Suppressor macrophage treated with lipopolysaccharide for 4 hours (primary cell): ENCODE measurements at regions not wholly inside any gene's neighbourhood (a gene's known extent, or its start where the extent isn't known, plus 50 kb on each side); places are given as distances from the start of the nearest gene placed in this dataset.

Experiments used
- DNase-seq: peaks from one replicate; pipeline ENCODE4 v3.0.0-alpha.2; 2020

DNA sequence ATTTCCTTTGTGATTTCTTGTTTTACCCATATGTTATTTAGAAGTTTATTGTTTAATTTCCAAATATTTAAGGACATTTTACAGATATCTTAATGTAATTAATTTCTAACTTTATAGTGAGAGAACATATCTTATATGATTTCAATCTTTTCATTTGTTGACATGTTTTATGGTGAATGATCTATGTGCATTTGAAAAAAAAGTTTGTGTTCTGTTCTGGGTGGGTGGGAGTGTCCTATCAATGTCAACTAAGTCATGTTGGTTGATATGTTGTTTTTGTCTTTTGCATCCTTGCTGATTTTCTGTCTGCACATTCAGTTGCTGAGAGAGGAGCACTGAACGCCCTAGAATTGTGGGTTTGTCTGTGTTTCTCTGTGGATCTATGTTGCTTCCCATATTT is 50.3 kb upstream of the CBFA2T3 start:
- DNase-seq: no peak

DNA sequence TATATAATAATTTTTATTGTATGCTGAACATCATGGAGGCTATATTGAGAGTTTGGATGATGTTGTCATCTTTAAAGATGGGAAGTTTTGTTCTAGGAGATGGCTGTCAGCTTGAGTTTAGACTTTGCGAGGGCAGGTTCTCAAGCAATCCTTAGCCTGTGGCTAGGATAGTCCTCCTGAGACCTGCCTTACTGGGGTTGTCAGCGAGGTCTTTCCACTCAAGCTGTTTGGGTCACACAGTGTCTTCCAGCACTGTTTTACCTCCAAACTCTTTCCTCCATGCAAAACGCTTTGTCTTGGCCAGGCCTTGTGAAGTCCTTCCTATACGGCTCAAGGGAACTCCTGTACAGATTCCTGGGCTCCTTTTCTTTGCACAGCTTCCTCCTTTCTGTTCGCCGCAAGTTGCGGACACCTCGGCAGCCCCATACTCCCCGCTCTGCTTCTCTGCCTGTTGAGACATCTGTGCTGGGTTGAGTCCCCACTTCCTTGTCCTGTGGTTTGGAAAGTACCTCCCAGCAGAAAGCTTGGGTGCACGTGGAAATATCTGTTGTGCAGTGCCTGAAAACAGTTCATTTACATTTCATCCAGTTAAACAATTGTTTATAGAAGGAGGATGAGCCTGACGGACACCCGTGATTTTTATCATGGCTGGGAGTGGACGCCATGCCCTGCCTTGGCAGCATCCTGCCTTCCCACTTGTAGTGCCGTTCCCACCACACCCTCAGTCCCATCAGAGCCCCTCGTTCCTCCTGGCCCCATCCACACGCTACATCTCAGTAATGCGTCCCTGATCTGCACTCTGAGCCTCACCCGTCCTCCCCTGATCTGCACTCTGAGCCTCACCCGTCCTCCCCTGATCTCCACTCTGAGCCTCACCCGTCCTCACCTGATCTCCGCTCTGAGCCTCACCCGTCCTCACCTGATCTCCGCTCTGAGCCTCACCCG is 55.0 kb upstream of the CBFA2T3 start:
- peak; percentile 88 for DNase-seq

DNA sequence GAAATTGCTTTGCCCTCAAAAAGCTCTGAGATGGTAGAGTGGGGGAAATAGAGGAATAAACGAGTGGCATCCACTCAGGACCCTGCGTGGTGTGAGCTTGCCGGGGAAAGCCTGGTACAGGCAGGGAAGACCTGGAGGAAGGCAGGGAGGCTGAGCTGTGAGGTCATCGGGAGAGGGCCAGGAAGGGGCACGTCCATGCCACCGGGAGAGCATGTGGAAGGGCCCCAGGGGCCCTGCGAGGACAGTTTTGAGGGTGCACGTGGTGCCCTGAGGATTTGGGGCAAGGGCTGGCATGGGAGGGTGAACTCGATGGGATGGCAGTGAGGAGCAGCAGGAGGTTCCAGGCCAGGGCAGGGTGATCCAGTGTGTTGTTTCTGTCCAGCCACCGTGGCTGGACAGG is 56.3 kb upstream of the CBFA2T3 start:
- DNase-seq: no peak

DNA sequence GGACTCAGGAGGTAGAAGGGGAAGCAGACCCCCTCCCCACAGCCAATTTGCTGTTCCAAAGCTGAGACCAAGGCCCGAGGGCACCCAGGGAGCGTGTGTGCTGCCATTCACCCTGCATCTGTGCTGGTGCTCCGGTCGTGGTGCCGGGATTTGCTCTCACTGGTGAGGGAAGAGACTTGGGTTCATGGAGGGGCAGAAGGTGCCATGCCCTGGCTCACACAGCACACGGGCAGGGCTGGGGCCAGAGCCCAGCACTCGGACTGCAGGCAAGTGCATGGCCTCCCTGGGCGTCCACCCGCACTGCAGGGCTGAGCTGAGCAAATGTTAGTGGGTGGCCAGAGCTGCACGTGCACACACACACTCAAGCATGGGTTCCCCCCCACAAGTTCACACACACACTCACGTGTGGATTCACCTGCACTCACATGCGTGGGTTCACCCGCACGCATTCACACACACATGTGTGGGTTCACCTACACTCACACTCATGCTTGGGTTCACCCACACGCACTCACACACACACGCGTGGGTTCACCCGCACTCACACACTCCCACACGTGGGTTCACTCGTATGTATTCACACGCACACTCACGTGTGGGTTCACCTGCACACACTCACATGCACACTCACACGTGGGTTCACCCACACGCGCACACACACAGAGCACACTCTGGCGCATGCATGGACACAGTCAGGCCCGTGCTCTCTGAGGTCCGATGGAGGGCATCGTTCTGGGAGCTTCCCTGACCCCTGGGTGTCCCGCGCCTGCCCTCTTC is 57.0 kb upstream of the CBFA2T3 start:
- no peak for DNase-seq

DNA sequence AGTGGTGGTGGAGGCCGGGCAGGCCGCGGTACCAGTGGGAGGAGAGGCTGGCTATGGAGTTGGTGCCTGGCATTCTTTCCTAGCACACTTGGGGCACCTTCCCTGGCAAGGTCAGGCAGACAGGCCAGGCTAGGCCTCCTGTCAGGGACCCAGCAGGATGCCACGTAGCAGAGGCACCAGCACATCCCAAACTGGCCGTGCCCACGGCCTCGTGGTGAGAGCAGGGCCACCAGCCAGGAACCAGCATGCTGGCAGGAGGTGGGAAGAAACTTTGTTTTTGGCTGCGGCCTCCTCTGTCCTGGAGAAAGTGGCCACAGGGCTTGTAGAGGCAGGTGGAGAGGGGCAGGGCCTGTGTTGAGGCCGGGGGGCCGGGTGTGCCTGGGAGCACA is 57.6 kb upstream of the CBFA2T3 start:
- no peak for DNase-seq

DNA sequence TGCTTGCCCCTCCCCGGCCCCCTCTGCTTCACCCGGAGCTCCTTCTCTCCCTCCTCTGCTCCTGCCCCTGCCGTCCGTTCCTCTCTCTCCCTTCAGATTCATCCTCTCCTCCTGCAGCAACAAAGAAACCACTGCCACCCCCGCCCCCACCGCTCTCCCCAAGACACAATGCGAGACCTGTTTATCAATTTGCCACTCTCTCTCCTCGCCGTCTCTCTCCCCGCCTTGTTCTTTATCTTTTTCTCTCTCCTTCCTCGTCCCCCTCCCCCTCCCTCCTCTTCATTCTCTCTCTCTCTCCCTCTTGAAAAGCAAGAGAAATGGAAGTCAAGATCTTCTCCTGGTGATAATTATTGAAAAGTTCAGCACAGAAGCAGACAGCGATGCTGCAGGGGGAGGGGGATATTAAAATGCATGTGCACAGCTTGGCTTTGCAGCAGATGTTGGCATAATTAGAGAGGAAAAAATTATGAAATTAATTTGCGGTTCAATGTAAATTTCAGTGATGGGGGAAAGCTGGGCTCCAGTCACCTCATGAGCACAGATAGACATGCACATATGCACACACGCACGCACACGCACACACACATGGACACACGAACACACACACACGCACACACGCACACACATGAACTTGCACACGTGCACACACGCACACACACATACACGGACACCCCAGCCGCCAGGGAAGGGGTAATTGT is 58.1 kb upstream of the CBFA2T3 start:
- no peak for DNase-seq

DNA sequence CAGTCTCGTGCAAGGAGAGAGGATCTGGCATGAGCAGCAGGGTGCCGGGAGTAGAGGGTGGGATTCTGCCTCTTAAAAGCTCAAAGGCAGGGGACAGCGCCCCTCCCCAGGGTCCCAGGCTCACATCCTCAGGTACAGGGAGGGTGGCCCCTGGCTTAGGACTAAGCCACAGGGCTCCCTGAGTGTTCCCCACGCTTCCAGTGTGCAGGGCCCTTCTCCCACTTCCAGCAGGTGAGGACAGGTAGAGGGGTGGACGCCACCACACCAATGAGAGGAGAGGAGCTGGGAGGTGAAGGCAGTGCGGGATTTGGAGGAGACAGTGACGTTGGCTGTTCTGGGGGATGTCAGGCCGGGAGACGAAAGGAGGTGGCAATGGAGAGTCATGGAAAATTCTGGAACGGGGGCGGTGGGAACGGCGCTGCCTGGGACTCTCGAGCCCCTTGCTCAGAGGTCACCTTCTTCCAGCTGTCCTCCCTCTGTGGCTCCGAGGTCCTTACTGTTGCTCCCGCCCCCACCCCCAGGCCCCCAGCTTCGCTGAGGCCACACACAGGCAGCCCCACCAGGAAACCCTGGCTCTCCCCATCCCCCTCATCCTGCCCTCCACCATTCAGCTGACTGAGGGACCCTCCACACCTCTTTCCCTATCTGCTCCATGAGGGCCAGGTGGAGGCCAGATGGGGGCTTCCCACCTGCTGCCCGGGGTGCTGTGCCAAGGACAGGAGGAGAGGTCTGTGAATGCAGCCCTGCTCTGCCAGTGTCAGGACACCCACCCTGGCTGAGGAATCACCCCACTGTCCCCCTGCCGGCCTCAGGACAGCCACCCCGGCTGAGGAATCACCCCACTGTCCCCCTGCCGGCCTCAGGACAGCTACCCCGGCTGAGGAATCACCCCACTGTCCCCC is 57.7 kb upstream of the ACSF3 start:
- no peak for DNase-seq

DNA sequence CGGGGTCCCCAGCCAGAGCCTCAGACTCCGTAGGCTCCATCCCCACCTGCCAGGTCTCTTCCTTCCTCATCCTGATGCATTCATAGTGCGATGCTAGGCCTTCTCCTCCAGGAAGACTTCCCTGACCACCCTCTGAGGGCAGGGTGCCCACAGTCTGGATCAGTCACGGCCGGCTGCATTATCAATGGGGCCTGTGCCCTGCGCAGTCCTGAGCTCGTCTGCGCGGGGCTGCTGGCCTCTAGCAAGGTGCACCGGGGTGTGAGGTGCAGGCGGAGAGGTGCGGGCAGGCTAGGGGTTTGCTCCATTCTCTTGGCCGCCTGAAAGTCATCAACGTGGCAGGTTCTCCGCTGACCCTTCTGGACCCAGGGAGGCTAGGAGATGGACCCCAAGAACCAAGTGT is 56.9 kb upstream of the ACSF3 start:
- DNase-seq: no peak

DNA sequence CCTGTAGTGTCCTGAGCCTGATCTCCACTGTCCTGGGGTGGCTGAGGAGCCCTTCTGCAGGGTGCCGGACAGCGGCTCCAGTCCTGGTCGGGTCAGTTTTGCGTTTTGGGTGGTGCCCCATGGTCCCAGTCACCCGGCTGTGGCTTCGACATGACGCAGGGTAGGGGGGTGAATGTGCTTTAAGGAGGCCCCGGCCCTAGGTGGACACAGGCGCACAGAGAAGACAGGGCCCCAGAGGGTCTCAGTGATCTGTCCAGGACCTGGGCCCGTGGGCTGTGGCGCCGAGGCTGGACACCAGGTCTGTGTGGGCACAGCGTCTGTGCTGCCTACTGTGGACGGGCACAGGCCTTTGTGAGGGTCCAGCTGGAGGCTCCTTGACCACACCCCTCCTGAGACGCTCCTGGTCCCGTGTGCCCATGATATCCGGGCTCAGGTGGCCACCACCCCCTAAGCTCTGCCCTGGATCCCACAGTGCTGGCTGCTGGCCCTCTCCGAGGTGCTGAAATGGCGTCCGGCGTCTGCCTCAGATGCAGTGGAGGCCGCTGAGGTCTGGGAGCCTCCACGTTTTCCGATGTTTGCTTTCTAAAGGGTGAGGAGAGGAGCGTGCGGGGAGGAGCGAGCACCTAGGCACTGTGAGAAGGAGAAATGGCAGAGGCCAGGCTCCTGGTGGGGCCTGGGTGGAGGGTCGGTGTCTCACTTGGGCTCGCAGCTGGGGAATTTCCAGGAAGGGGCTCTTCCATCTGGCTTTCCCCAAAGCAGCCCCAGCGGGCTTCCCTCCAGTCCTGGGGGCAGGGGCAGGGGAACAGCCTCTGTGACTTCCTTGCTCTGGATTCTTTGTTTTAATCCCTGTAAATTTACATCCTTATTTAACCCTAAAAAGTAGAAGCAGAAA is 56.1 kb upstream of the ACSF3 start:
- DNase-seq: peak; percentile 32

DNA sequence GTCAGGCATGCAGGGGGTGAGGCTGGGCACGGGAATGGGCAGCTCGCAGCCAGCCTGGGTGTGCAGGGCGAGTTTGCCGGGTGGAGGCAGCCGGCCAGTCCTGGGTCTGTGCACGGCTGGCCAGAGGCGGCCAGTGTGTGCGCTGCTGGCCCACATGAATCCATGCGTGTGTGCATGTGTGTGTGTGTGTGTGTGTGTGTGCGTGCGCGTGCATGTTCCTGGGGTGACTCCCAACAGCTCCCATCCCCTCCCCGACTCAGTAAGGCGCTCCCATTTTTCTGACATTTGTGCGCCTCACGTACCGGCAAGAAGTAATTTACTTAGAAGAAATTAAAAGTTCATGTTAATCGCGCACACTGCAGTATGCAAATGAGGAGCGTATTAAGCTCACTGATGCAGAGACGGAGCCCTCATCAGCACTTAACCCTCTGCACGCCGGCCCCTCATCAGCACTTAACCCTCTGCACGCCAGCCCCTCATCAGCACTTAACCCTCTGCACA is 55.4 kb upstream of the ACSF3 start:
- DNase-seq: no peak

DNA sequence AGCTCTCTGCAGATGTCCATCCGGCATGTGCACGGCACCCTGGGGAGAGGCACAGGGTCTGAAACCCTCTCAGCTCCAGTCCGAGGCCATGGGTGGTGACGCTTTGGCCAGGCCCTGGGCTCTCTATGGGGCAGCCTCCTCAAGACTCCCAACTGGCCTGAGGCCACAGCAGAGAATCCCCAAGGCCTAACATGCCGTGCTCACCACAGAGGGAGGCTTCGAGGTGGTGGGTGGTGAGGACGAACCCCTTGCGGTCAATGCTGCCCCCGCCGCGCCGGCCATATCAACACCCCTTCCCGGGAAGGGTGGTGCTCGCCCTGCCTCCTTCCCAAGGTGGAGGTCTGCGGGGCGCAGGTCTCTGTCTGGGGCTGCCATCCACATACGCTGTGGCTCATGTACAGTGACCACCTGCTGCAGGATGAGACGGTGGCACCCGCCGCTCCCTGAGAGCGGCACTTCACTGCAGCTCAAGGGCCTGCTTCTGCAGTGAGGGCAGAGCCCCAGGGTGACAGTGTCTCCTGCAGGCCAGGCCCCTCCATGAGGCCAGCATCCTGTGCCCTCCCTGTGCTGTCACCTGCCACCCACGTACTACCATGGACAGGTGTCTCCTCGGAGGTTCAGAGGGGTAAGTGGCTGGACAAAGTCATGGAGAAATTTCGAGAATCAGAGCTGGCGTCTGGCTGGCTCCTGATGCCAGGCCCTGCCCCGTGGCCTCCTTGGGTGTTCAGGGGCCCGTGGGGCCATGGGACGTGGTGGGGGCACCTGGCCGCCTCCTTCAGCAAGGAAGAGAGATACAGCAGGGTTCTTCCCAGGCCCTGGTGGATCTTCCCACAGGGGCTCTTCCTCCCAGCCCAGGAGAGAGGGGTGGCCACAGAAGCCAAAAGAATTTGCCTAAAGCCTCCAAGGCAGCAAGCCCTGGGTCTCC is 54.6 kb upstream of the ACSF3 start:
- DNase-seq: no peak

DNA sequence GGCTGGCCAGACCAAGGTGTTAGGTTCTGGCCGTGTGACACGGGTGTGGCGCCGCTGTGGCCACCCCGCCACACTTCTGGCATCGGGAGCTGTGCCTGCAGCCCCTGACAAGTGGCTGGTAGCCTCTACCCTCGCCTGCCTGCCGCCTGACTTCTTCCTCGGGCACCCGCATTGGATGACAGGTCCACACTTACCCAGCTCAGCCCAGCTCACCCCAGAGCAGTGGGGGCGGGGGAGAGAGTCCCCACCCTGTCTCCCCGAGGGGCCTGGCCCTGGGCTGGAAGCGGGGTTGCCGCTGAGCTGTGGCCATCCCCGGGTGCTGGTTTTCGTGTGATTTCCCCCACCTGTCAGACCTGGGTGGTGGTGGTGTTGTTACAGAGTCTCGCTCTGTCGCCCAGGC is 53.9 kb upstream of the ACSF3 start:
- DNase-seq: no peak

DNA sequence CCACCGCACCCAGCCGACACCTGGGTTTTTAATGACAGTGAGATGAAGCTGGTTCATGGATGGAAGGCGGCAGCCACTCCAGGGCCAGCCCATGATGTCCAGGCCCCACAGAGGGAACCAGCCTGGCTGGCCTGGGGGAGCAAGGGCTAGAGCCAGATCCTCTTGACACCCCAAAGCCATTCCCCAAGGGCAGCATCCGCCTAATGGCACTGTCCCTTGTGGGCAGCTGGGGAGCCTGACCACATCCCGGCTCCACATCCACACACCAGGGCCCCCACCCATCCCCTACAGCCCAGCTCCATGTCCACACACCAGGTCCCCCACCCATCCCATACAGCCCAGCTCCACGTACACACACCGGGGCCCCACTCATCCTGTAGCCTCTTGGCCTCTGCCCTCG is 53.3 kb upstream of the ACSF3 start:
- DNase-seq: no peak

DNA sequence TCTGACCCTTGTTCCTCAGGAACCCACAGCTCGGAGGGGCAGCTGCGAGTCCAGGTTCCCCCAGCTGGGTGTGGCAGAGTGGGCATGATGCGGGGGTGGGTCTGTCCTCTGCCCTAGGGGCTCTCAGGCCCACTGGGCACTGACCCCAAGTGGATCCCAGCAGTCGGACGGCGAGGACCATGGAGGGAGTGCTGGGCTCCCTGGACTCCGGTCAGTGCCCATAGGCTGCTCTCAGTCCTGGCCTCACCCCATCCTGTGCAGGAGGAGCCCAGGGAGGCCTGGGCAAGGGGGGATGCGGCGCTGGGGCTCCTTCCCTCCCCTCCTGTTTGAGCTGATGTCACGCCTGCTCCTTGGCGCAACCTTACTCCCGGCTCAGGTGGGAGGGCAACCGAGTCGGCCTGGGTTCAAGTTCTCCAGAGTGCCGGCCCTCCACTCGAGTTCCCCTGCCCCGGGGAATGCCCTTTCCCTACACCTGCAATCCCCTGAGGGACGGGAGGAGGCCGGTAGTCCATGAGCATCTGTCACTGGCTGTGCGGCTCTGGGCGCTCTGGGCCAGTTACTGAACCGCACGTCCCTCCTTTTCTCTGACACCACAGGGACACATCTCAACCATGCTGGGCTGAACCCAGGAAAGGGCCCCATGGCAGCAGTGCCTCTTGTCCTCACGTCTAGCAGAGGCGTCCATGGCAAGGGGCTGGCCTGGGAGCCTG is 52.6 kb upstream of the ACSF3 start:
- DNase-seq: no peak

DNA sequence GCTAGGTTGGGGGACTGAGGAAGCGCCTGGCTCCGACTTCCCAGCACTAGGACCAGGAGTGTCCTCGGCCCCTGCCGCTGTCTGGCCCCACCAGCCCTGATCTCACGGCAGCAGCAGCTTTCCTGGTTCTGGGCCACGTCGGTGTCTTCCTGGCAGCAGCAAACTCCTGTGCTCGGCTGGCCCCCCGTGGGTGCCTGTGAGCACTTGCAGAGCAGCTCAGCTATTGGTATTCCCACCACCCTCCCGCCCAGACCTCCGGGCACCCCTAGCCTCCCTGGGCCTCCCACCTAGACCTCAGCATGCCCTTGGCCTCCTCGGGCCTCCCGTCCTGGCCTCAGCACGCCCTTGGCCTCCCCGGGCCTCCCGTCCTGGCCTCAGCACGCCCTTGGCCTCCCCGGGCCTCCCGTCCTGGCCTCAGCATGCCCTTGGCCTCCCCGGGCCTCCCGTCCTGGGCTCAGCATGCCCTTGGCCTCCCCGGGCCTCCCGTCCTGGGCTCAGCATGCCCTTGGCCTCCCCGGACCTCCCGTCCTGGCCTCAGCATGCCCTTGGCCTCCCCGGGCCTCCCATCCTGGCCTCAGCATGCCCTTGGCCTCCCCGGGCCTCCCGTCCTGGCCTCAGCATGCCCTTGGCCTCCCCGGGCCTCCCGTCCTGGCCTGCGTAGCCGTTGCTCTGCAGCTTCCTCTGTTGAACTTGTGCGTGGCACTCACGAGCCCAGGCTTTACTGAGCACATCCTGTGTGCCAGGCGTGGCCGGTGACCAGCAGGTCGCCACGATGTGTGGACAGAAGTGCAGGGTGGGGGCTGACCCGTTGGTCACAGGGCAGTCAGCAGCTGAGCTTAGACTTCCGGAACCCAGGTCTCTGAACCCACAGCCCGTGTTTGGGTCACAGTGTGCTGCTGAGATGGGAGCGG is 51.8 kb upstream of the ACSF3 start:
- DNase-seq: no peak

DNA sequence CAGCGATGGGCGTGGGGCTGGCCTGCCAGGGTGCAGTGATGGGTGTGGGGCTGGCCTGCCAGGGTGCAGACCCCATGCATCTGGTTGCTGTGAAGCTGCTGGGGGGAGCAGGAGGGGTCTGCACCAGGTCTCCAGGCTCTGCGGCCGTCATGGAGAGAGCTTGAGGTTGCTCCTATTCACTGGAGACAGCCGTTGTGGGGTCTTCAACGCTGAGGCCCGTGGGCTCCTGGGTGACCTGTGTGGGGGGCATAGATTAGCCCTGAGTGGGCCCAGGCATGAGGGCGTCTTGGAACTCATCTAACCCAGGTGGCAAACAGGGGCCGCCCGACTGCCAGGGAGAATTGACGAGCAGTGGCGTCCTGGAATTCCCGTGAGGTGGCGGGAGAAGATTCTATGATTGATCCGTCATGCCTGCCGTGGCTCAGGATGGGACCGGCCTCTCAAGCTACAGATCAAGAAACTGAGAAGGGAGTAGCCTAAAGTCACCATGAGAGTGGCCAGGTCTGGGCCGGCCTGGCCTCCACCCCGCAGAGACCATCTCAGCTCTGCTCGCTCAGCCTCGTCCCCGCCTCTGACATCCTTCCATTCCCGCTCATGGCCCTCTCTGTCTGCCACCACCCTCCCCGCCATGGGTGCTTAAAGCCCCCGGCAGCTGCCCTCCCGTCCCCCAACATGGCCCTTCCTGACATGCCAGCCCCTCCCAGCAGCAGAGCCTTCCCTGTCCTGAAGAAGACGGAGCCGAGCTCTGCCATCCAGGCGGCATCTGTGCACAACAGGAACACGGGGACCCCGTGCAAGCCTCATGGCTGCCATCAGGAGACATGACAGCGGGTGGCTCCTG is 50.7 kb upstream of the ACSF3 start:
- no peak for DNase-seq
